ENCODE measurements at regions not wholly inside any gene's neighbourhood (a gene's known extent, or its start where the extent isn't known, plus 50 kb on each side); places are given as distances from the start of the nearest gene placed in this dataset.

DNA sequence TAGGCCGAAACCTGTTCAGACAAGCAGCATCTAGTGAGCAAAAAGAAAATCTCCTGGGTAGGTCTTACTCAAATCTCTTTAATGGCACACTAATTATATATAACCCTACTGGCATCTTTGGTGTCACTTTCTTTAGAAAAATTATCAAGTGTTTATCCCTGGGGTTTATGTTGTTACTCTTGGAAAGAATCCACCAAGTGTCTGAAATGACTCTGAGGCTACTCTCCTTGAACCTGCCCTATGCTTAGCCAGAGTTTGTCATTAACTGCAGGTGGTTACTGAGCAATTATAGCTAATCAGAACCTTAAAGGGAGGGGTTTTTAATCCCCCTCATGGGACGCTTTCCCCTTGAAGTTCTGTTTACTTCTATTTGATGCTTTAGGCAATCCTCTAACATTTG is 381.9 kb downstream of the PLK2 start:
- no peak for TF ChIP-seq POLR2AphosphoS5 (IDR thresholded peaks at IDR 0.05)
- TF ChIP-seq, protein P1, sequence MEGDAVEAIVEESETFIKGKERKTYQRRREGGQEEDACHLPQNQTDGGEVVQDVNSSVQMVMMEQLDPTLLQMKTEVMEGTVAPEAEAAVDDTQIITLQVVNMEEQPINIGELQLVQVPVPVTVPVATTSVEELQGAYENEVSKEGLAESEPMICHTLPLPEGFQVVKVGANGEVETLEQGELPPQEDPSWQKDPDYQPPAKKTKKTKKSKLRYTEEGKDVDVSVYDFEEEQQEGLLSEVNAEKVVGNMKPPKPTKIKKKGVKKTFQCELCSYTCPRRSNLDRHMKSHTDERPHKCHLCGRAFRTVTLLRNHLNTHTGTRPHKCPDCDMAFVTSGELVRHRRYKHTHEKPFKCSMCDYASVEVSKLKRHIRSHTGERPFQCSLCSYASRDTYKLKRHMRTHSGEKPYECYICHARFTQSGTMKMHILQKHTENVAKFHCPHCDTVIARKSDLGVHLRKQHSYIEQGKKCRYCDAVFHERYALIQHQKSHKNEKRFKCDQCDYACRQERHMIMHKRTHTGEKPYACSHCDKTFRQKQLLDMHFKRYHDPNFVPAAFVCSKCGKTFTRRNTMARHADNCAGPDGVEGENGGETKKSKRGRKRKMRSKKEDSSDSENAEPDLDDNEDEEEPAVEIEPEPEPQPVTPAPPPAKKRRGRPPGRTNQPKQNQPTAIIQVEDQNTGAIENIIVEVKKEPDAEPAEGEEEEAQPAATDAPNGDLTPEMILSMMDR (IDR thresholded peaks at IDR 0.05), result no peak
- no peak for TF ChIP-seq POLR2A (IDR thresholded peaks at IDR 0.05)
